HG03280 (cell line): ENCODE measurements at regions not wholly inside any gene's neighbourhood (a gene's known extent, or its start where the extent isn't known, plus 50 kb on each side); places are given as distances from the start of the nearest gene placed in this dataset.

Experiments used
- ATAC-seq: cut with Tn5 transposase; IDR thresholded peaks from one replicate; pipeline ENCODE4 v1.9.1; 2021; ENCODE audit warnings: mild to moderate bottlenecking, moderate library complexity; ENCODE audit not compliant: unreplicated experiment

DNA sequence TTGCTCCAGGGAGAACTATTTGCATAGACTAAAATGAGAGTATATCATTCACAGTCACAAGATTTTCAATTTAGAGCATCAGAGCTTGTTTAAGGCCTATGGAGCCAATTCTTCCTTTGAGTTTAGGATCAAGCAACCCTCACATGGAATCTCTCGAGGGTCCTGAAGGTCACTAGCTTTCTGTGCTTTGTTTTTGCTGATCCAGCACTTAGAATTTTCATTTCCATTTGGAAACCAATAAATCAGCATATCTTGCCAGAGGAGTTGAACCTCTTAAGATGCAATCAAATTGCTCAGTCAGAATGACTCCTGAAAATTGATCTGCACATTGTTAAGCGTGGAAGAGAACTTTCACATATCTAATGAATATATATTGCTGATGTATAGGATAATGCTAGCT, 1039.6 kb downstream of the PDHA2 start:
- ATAC-seq, result no peak

- no peak for ATAC-seq
These were observed 1048.0 kb downstream of the PDHA2 start for GRCh38 chr4:96887857-96888256.

DNA sequence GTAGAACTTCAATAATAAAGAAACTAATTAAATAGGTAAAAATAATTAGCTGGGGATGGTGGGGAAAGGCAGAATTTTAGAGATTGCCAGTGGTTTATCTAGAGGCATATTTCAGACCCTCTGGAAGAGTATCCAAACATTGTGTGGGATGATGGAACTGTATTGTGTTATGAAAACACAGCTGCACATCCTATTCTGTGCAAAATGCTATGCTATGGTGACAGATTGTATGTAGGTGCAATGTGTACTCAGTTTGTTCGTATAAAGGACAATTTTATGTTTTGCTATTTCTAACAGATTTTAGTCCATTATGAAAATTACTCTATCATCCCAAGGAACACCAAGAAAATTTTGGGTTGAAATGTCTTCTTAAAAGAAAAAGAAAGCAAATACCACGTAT, 1054.7 kb downstream of the PDHA2 start:
- no peak for ATAC-seq

DNA sequence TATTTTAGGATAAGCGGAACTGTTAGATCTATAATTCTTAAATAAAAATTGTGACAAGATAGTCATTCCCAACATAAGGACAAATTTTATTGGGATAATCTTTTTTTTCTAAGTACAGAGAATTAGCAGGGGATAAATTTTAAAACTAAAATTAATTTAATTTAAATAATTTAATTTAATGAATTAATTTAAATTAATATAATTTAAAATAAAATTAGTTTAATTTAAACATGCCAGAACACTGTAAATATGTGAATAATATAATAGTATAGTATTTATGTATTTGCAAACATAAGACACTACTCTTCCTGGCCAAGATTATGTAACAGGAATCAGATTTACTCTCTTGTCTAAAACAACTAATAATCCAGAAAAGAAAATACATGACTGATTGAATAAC, 1055.9 kb downstream of the PDHA2 start:
- no peak for ATAC-seq

- ATAC-seq, result no peak
These were observed 1072.8 kb downstream of the PDHA2 start for GRCh38 chr4:96912716-96913115.

- no peak for ATAC-seq
These were observed 1073.7 kb downstream of the PDHA2 start for GRCh38 chr4:96913441-96914080.

- no peak for ATAC-seq
These were observed 1076.8 kb downstream of the PDHA2 start for GRCh38 chr4:96916711-96917110.

DNA sequence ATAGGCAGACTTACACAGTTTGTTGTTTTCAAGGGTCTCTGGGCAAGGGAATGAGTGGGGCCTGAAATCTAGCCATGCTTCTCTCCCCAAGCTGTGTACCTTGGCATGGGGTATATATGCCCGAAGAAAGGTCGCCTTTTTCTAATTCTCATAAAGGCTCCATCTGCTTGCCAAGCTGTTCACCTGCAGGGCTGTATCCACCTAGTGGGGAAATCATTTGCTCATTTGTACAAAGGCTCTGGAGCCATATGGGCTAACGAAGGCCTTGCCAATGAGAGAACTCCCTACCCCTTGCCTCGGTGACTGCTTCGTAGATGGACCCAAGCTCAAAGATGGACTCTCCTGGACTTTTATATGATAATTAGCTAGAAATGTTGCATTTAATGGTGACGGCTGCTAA, 1097.0 kb downstream of the PDHA2 start:
- no peak for ATAC-seq

GRCh38 chr4:96946552-96946951, 1106.7 kb downstream of the PDHA2 start:
- no peak for ATAC-seq

DNA sequence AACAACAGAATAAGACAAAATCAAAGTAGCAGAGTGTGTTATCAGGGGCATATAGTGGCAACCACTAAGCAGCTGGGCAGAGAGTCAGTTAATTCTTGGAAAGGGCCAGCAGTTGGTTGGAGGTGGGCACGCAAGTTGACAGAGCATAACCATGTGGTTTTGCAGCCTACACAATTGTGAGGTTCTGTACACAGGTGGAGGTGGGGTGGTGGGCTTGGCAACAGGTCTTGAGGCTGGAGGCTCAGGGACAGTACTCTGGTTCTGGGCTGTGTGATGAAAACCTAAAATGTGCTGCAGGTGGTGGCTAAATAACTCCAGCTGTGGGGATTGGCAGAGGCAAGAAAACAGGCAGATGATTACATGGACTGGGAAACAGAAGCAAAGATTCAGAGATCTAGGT, 1112.7 kb downstream of the PDHA2 start:
- no peak for ATAC-seq

GRCh38 chr4:96955226-96955625, 1115.3 kb downstream of the PDHA2 start:
- ATAC-seq, result no peak

GRCh38 chr4:96955691-96956090, 1115.8 kb downstream of the PDHA2 start:
- no peak for ATAC-seq

DNA sequence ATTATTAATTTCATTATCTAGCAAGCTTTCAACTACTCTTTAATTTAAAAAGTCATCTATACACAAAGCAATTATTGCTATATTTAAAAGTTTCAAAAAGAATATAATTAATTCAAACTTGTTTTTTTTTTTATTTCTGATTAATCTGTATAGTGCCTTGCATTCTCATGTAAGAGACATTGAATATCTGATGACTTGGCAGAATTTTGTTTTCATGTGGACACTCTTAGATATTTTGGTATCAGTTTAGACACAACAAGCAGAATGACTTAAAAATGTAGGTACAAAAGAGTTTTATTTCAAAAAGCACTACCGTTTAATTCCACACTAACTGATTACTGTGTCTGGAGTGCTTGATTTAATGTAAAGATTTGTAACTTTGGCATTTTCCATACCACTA, 1129.6 kb downstream of the PDHA2 start:
- ATAC-seq, result no peak

GRCh38 chr4:96972920-96973319, 1133.0 kb downstream of the PDHA2 start:
- no peak for ATAC-seq

GRCh38 chr4:96974295-96974694, 1134.4 kb downstream of the PDHA2 start:
- no peak for ATAC-seq

- ATAC-seq, result no peak
These were observed 1143.9 kb downstream of the PDHA2 start for GRCh38 chr4:96983830-96984229.

GRCh38 chr4:96986816-96987215, 1146.9 kb downstream of the PDHA2 start:
- ATAC-seq, result no peak

- ATAC-seq, result no peak
These were observed 1151.2 kb downstream of the PDHA2 start for GRCh38 chr4:96991083-96991482.

- ATAC-seq, result no peak
These were observed 1150.8 kb downstream of the STPG2 start for GRCh38 chr4:96992443-96992842.

DNA sequence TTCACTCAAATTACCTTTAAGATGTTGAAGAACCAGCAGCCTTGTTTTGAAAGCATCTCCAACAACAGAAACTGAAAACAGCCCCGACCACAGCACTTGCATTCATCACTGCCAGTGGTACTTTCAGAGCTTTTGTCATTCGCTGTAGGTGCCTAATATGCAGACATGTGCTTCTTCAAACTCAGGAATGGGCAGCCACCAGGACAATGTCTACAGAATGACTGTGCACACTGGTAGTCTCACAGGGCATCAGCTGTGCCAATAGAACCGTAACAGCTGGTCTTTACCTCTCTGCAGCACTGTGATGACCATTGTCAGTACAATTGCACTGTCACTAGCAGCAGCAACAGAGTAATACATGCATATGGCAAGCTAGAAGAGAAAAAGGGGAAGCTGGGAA, 1149.7 kb downstream of the STPG2 start:
- ATAC-seq, result no peak

GRCh38 chr4:97003715-97004114, 1139.6 kb downstream of the STPG2 start:
- no peak for ATAC-seq

- ATAC-seq, result no peak
These were observed 1130.0 kb downstream of the STPG2 start for GRCh38 chr4:97013309-97013708.

DNA sequence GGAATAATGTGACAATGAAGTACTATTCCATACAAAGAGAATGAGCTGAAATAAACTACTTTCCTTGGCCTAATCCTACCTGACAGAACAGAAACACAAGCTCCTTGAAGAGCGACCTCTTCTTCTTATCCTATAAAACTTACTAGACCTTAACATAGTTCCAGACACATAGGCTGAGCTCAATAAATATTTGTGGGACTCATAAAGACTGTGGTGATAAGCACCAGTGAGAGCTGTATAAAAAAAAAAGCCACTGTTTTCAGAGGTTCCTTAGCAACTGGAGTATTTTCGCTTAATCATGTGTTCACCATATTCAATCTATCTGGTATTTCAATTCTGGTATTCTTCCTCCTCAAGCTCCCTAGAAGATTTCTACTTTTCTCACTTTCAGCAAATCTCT, 1129.6 kb downstream of the STPG2 start:
- ATAC-seq, result no peak
